ENCODE measurements at regions not wholly inside any gene's neighbourhood (a gene's known extent, or its start where the extent isn't known, plus 50 kb on each side); places are given as distances from the start of the nearest gene placed in this dataset.

- DNase-seq: no peak
These were observed 277.4 kb upstream of the PITX2 start for GRCh38 chr4:110900213-110900769.

GRCh38 chr4:110902500-110902899 lies 279.6 kb upstream of the PITX2 start:
- no peak for DNase-seq

- DNase-seq: no peak
These were observed 281.7 kb upstream of the PITX2 start for GRCh38 chr4:110904435-110905065.

GRCh38 chr4:110905367-110905766 lies 282.5 kb upstream of the PITX2 start:
- DNase-seq: no peak

GRCh38 chr4:110907801-110908313 lies 285.0 kb upstream of the PITX2 start:
- DNase-seq: no peak

GRCh38 chr4:110914791-110915190 lies 291.9 kb upstream of the PITX2 start:
- no peak for DNase-seq

GRCh38 chr4:110915301-110915700 lies 292.4 kb upstream of the PITX2 start:
- DNase-seq: no peak

- DNase-seq: no peak
These were observed 293.6 kb upstream of the PITX2 start for GRCh38 chr4:110916505-110916904.

GRCh38 chr4:110917835-110918234 lies 295.0 kb upstream of the PITX2 start:
- no peak for DNase-seq

GRCh38 chr4:110920990-110921389 lies 298.1 kb upstream of the PITX2 start:
- no peak for DNase-seq

- DNase-seq: no peak
These were observed 301.9 kb upstream of the PITX2 start for GRCh38 chr4:110924761-110925160.

GRCh38 chr4:110926841-110927400 lies 304.0 kb upstream of the PITX2 start:
- no peak for DNase-seq

- DNase-seq: no peak
These were observed 310.5 kb upstream of the PITX2 start for GRCh38 chr4:110933341-110933740.

GRCh38 chr4:110944501-110944900 lies 321.6 kb upstream of the PITX2 start:
- no peak for DNase-seq

- no peak for DNase-seq
These were observed 322.7 kb upstream of the PITX2 start for GRCh38 chr4:110945600-110945999.

- DNase-seq: no peak
These were observed 326.7 kb upstream of the PITX2 start for GRCh38 chr4:110949542-110949941.

GRCh38 chr4:110950731-110951130 lies 327.9 kb upstream of the PITX2 start:
- DNase-seq: no peak

GRCh38 chr4:110953191-110953590 lies 330.3 kb upstream of the PITX2 start:
- no peak for DNase-seq

GRCh38 chr4:110953898-110954297 lies 331.0 kb upstream of the PITX2 start:
- DNase-seq: no peak

GRCh38 chr4:110955748-110956147 lies 332.9 kb upstream of the PITX2 start:
- DNase-seq: no peak

- DNase-seq: no peak
These were observed 336.3 kb upstream of the PITX2 start for GRCh38 chr4:110959041-110959643.

- no peak for DNase-seq
These were observed 338.2 kb upstream of the PITX2 start for GRCh38 chr4:110961066-110961465.

- DNase-seq: no peak
These were observed 339.7 kb upstream of the PITX2 start for GRCh38 chr4:110962616-110963015.

GRCh38 chr4:110963662-110964280 lies 340.9 kb upstream of the PITX2 start:
- no peak for DNase-seq
